GM23338 (cell line): ENCODE measurements at regions not wholly inside any gene's neighbourhood (a gene's known extent, or its start where the extent isn't known, plus 50 kb on each side); places are given as distances from the start of the nearest gene placed in this dataset.

Experiments used
- CREB1 ChIP-seq: fragments of 250-450 bp; sonication (Bioruptor Pico); IDR thresholded peaks from 2 replicates; pipeline ENCODE4 v1.5.0; 2020; ENCODE audit warnings: low read depth, mild to moderate bottlenecking, moderate library complexity
- CTCF ChIP-seq, 2 experiments: fragments of 200-600 bp in 1 of 2; sonication (generic) in 1 of 2; conservative IDR thresholded peaks; 2 replicates each; pipeline versions ENCODE4 v1.5.1 to v1.6.1; 2016 to 2017; ENCODE audit warnings: antibody characterized with exemption in 2 of 2, low read depth in 2 of 2, mild to moderate bottlenecking in 2 of 2, moderate library complexity in 1 of 2
- EZH2 ChIP-seq: fragments of 200-600 bp; sonication (generic); IDR thresholded peaks from one replicate; pipeline ENCODE4 v1.8.0; 2017; ENCODE audit warnings: antibody characterized with exemption, mild to moderate bottlenecking, low read depth; ENCODE audit not compliant: unreplicated experiment
- EZH2phosphoT487 ChIP-seq: fragments of 200-600 bp; sonication (generic); IDR thresholded peaks from one replicate; pipeline ENCODE4 v1.8.1; 2018; ENCODE audit warnings: antibody characterized with exemption; ENCODE audit not compliant: unreplicated experiment
- JUNB ChIP-seq: IDR thresholded peaks from one replicate; pipeline ENCODE4 v1.6.1; 2016; ENCODE audit warnings: antibody characterized with exemption; ENCODE audit not compliant: unreplicated experiment
- POLR2AphosphoS5 ChIP-seq: IDR thresholded peaks from 2 replicates; pipeline ENCODE4 v1.6.1; 2016; ENCODE audit warnings: antibody characterized with exemption, low read depth
- REST ChIP-seq: IDR thresholded peaks from one replicate; pipeline ENCODE4 v1.6.1; 2018; ENCODE audit warnings: antibody characterized with exemption; ENCODE audit not compliant: unreplicated experiment
- STAT1 ChIP-seq: IDR thresholded peaks from one replicate; pipeline ENCODE4 v1.6.1; 2016; ENCODE audit warnings: antibody characterized with exemption; ENCODE audit not compliant: unreplicated experiment

GRCh38 chr15:53159458-53159857 is 369.3 kb upstream of the ONECUT1 start:
- TF ChIP-seq CTCF (conservative IDR thresholded peaks at IDR 0.05; ENCODE audit: low read depth in 2 of 2) (no peak), STAT1 (no peak), CREB1 (CRISPR knock-in tag) (no peak), POLR2AphosphoS5 (no peak), EZH2phosphoT487 (no peak), EZH2 (no peak), REST (no peak), JUNB (no peak)
